Activated naive CD4-positive, alpha-beta T cell treated with anti-CD3 and anti-CD28 coated beads, Interleukin-2, amount 50 U/mL, for 16 hours (primary cell): ENCODE measurements at regions not wholly inside any gene's neighbourhood (a gene's known extent, or its start where the extent isn't known, plus 50 kb on each side); places are given as distances from the start of the nearest gene placed in this dataset.

Source experiments
- DNase-seq: peaks from one replicate; pipeline ENCODE4 v3.0.0-alpha.2; 2020

- DNase-seq: no peak
Observed at GRCh38 chr20:21575981-21576740, 62.3 kb upstream of the NKX2-2 start.

DNA sequence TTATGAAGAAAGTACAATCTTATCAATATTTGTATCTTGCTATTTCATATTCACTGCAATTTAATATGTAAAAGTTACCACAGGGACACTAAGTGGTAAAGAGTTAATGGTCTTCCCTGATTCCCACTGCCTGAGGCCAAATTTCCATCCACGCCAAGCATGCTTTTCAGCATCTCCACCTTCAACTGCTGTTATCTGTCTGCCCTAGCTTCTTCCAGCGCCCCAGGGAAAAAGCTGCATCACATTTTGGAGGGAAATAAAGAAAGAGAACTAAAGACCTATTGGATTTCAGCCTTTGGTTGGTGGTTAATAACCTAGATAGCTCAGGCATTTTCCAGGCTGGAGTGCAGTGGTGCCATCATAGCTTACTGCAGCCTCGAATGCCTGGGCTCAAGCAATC lies 61.3 kb upstream of the NKX2-2 start:
- DNase-seq: no peak

DNA sequence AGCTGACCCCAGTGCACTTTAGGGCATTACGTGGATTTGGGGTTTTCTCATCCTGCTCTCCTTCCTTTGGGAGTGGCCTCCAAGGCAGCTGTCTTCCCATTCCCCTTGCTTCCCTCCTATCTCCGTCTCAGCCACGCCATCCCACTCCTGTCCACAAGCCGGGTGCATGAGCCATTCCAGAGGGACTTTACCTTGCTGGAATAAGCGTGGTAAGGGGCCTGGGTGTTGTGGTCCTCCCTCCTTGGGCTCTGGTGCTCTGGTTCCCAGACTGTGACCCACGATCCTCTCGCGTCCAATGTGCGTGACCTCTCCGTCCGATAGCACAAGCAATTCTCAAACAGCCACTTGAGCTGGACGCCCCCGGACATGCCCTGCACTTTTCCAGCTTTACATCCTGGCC lies 60.6 kb upstream of the NKX2-2 start:
- no peak for DNase-seq

GRCh38 chr20:21573259-21573658 lies 59.4 kb upstream of the NKX2-2 start:
- DNase-seq: no peak

DNA sequence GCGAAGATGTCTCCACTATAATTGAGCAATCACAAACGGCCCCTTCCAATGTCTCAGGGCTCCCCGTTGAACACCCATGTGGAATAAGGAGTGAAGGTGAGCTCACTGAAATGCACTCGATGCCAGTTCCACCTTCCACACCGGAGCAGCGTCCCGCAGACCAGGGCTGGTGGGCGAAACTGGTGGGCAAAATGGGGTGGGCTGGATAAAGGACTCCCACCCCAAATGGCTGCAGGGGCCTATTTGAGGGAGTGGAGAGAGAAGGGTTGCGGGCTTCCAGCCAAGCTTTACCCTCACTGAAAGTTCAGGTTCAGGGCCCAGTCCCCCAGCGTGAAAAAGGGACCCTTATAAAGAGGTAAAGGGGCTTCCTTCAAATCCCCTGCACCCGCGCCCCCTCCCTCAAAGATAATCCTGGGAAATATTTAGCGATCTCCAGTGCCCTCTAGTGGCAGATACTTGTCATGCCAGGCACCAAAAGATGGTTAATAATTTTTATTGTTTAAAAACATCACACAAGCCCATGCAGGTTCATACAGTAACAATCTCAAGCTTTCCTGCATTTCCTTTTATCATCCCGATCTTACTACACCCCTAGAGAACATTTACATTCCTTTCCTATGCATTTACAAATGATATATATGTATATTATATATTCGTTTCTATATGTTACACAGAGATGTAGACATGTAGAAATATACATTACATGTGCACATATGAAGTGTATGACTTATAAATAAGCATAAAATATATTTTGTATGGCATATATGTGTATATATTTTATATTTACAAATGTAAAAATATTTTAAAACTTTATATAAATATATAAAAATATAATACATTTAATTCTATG lies 58.2 kb upstream of the NKX2-2 start:
- DNase-seq: no peak

- DNase-seq: no peak
Observed at GRCh38 chr20:21570285-21570992, 56.6 kb upstream of the NKX2-2 start.

DNA sequence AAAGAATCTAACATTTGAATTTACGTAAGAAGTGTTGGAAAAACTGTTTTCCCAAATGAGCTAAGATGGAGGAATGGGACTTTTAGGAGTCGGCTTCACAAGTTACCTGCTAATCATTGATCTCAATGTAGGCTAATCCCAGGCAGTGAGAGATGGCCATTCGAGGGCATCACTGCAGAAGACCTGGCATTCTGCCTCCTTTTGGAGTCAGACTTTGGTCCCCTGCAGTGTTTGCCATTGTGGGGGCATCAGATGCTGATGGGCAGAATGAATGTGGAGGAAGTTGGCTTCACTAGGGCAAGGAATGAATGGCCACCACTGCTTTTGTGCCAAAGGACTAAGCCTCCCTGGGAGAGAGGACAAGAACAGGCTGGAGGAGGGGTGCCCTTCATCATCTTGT lies 55.7 kb upstream of the NKX2-2 start:
- DNase-seq: no peak

- DNase-seq: no peak
Observed at GRCh38 chr20:21564127-21564773, 50.4 kb upstream of the NKX2-2 start.
